BJ (cell line): ENCODE measurements at regions not wholly inside any gene's neighbourhood (a gene's known extent, or its start where the extent isn't known, plus 50 kb on each side); places are given as distances from the start of the nearest gene placed in this dataset.
"Not testable (repeated sequence)": the region's sequence is repeated elsewhere in the genome, so short reads cannot be mapped to it uniquely, and the experiment has no call there.

Experiments used
- CTCF ChIA-PET: fragments of 350-600 bp; formaldehyde crosslinking; extraction: SDS; loops from one replicate; lab custom pipeline; 2021; ENCODE audit warnings: antibody characterized with exemption, inconsistent platforms; lab: Yijun Ruan, JAX
- POLR2A ChIA-PET: fragments of 300-600 bp; sonication (Branson Sonifier 250); formaldehyde crosslinking; extraction: SDS; loops from one replicate; lab custom pipeline; 2021; ENCODE audit warnings: antibody characterized with exemption; lab: Charles Lee
- DNase-seq: peaks from one replicate; pipeline ENCODE4 v3.0.0-alpha.2; 2011; ENCODE audit warnings: low read depth
- H3K27me3 ChIP-seq: 2 replicates; pipeline ENCODE4 v1.6.0; 2011; ENCODE audit warnings: low read length; ENCODE audit not compliant: control insufficient read depth, insufficient read depth
- H3K36me3 ChIP-seq: 2 replicates; pipeline ENCODE4 v1.5.1; 2011; ENCODE audit warnings: low read length; ENCODE audit not compliant: control insufficient read depth, insufficient read depth
- H3K4me3 ChIP-seq: 2 replicates; pipeline ENCODE4 v1.5.1; 2011; ENCODE audit warnings: low read depth, mild to moderate bottlenecking, control low read depth, low read length
- CTCF ChIP-seq: IDR thresholded peaks from 2 replicates; pipeline ENCODE4 v1.5.1; 2011; ENCODE audit warnings: low read depth, mild to moderate bottlenecking, control low read depth, inconsistent platforms, low read length, moderate library complexity; ENCODE audit not compliant: insufficient read depth

- DNase-seq: no peak
- ChIA-PET POLR2A (no interaction called here), CTCF (interaction anchor here (1.0 kb wide), 1 partner anchor 9 kb away, joined by 3 read pairs; no protein-coding TSS in a partner anchor)
- no peak for TF ChIP-seq CTCF
- no peaks in the 10 kb centered on the region for H3K36me3 ChIP-seq
- H3K27me3 ChIP-seq: peaks cover 3% of the 10 kb centered on the region; the same call in 1 of the 2 replicates
- no peak overlapping the region for H3K4me3 ChIP-seq
Observed at GRCh38 chr2:234156326-234156725, 105.8 kb downstream of the SPP2 start.

GRCh38 chr2:234152835-234153234 lies 102.3 kb downstream of the SPP2 start:
- H3K36me3 ChIP-seq, DNase-seq, H3K27me3 ChIP-seq, H3K4me3 ChIP-seq, CTCF ChIA-PET, POLR2A ChIA-PET: not testable (repeated sequence)

- POLR2A ChIA-PET: no interaction called here
- no peak for DNase-seq
- TF ChIP-seq CTCF: no peak
- CTCF ChIA-PET: interaction anchor here (1.4 kb wide), 1 partner anchor 12 kb away, joined by 6 read pairs; no protein-coding TSS in a partner anchor
- Histone ChIP-seq H3K36me3 (no peaks in the 10 kb centered on the region), H3K27me3 (no peaks in the 10 kb centered on the region), H3K4me3 (no peak overlapping the region)
Observed at GRCh38 chr2:234147335-234147861, 96.9 kb downstream of the SPP2 start.

GRCh38 chr2:234146087-234146826 lies 95.8 kb downstream of the SPP2 start:
- no peak for TF ChIP-seq CTCF

GRCh38 chr2:234145511-234145910 lies 95.0 kb downstream of the SPP2 start:
- TF ChIP-seq CTCF: no peak
- ChIA-PET POLR2A (no interaction called here), CTCF (interaction anchor here (0.7 to 1.7 kb wide), 3 partner anchors 10 to 106 kb away, joined by 3 to 9 read pairs (median 4); no protein-coding TSS in a partner anchor)
- DNase-seq: no peak
- Histone ChIP-seq H3K36me3 (no peaks in the 10 kb centered on the region), H3K27me3 (no peaks in the 10 kb centered on the region), H3K4me3 (no peak overlapping the region)

More at GRCh38 chr2:234146087-234146826, 95.8 kb downstream of the SPP2 start:
- POLR2A ChIA-PET: no interaction called here
- DNase-seq: peak; percentile 59
- H3K36me3 ChIP-seq: no peaks in the 10 kb centered on the region
- CTCF ChIA-PET: interaction anchor here (1.2 to 1.7 kb wide), 2 partner anchors 10 to 106 kb away, joined by 3 to 9 read pairs; no protein-coding TSS in a partner anchor
- H3K4me3 ChIP-seq: no peak overlapping the region
- no peaks in the 10 kb centered on the region for H3K27me3 ChIP-seq
